T-helper 17 cell (primary cell): ENCODE measurements at regions not wholly inside any gene's neighbourhood (a gene's known extent, or its start where the extent isn't known, plus 50 kb on each side); places are given as distances from the start of the nearest gene placed in this dataset.

Experiments used
- ATAC-seq: fragments of 150-1000 bp; cut with Tn5 transposase; 2 replicates; pipeline ENCODE4 v1.10.0; 2021; ENCODE audit warnings: mild to moderate bottlenecking, moderate library complexity
- DNase-seq, 3 donors: peaks; one replicate each; pipeline versions ENCODE4 v3.0.0 to v3.0.0-alpha.2; 2020 to 2021
- H3K9me3 ChIP-seq: one replicate; pipeline ENCODE4 v1.7.0; 2013; ENCODE audit warnings: low read length, mild to moderate bottlenecking; ENCODE audit not compliant: control insufficient read depth, poor library complexity, severe bottlenecking
- H3K27ac Mint-ChIP-seq: one replicate; pipeline ENCODE4 v1.8.0; 2022; ENCODE audit warnings: mild to moderate bottlenecking, moderate library complexity, mixed read lengths
- H3K27me3 Mint-ChIP-seq: one replicate; pipeline ENCODE4 v1.8.0; 2022; ENCODE audit warnings: mixed read lengths
- H3K36me3 Mint-ChIP-seq: one replicate; pipeline ENCODE4 v1.8.0; 2022; ENCODE audit warnings: low read depth, mixed read lengths
- H3K4me1 Mint-ChIP-seq: one replicate; pipeline ENCODE4 v1.8.0; 2022; ENCODE audit warnings: mild to moderate bottlenecking, mixed read lengths
- H3K4me3 Mint-ChIP-seq: one replicate; pipeline ENCODE4 v1.8.0; 2022; ENCODE audit warnings: mild to moderate bottlenecking, moderate library complexity, mixed read lengths

DNA sequence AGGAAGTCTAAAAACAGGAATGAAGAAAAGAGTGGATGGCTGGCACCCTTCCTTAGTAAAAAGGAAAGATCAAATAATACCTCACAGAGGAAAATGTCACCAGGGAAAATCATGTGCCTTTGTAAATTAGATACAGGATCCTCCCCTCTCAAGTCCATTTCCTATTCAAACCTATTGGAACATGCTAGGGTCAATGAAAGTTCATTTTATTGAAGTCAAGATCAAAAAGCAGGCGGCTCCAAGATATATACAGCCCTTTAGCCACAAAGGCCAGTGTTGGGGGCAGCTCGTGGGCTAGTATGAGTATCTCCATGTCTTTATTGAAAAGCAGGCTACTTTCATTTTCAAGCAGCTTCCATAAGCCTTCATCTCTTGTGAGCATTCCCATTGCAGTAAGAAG, 141.1 kb downstream of the QDPR start:
- peaks cover 23% of the 10 kb centered on the region for H3K27me3 Mint-ChIP-seq
- no peaks in the 10 kb centered on the region for H3K9me3 ChIP-seq
- ATAC-seq (no peak), DNase-seq (no peak)
- no peaks in the 10 kb centered on the region for H3K36me3 Mint-ChIP-seq
- H3K4me3 Mint-ChIP-seq: no peak overlapping the region
- no peaks in the 10 kb centered on the region for H3K4me1 Mint-ChIP-seq
- H3K27ac Mint-ChIP-seq: no peak overlapping the region

DNA sequence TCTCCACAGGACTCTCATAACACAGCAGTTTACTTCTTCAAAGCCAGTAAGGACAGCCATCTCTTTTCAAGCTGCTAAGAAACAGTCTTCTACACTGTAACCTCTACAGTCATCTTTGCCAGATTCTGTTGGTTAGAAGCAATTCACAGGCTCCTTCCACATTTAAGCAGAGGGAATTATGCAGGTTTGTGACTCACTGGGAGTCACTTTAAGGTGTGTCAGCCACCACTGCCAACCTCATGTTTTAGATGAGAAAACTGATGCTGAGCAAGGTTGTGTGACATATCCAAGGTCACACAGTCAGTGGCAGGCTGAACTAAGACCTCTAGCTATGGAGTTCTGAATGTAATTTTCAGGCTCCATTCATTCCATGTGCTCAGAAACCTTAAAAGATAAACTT, 143.5 kb downstream of the QDPR start:
- no peaks in the 10 kb centered on the region for H3K4me1 Mint-ChIP-seq
- DNase-seq (no peak), ATAC-seq (no peak)
- no peak overlapping the region for H3K27ac Mint-ChIP-seq
- no peak overlapping the region for H3K4me3 Mint-ChIP-seq
- H3K27me3 Mint-ChIP-seq: peaks cover 24% of the 10 kb centered on the region
- no peaks in the 10 kb centered on the region for H3K9me3 ChIP-seq
- H3K36me3 Mint-ChIP-seq: no peaks in the 10 kb centered on the region

- Mint-ChIP-seq H3K4me1 (peaks cover 6% of the 10 kb centered on the region), H3K27ac (no peak overlapping the region), H3K4me3 (no peak overlapping the region), H3K36me3 (no peaks in the 10 kb centered on the region), H3K27me3 (peaks cover 16% of the 10 kb centered on the region)
- H3K9me3 ChIP-seq: no peaks in the 10 kb centered on the region
- ATAC-seq (no peak), DNase-seq (no peak)
Observed at GRCh38 chr4:17367201-17367600, 144.7 kb downstream of the QDPR start.

GRCh38 chr4:17366496-17366895, 145.4 kb downstream of the QDPR start:
- ATAC-seq (no peak), DNase-seq (no peak)
- H3K9me3 ChIP-seq: no peaks in the 10 kb centered on the region
- Mint-ChIP-seq H3K27ac (no peak overlapping the region), H3K4me3 (no peak overlapping the region), H3K36me3 (no peaks in the 10 kb centered on the region), H3K4me1 (peaks cover 10% of the 10 kb centered on the region), H3K27me3 (peaks cover 18% of the 10 kb centered on the region)

DNA sequence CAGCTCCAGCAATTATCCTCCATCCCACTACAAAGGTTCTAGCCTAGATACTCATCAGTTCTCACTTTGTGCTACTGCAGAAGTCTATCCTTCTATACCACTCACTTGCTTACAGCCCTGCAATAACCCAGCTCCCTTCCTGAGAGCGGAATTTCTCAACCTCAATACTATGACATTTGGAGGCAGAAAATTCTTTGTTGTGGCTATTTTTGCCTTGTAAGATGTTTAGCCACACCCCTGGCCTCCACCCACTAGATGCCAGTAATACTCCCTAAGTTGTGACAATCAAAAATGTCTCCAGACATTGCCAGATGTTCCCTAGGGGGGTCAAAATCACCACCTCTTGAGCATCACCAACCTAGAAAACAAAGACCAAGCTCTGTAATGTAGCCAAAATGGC, 149.5 kb downstream of the QDPR start:
- no peaks in the 10 kb centered on the region for H3K9me3 ChIP-seq
- Mint-ChIP-seq H3K4me1 (peaks cover 10% of the 10 kb centered on the region), H3K27ac (no peak overlapping the region), H3K36me3 (no peaks in the 10 kb centered on the region), H3K27me3 (peaks cover 14% of the 10 kb centered on the region), H3K4me3 (no peak overlapping the region)
- DNase-seq (no peak), ATAC-seq (no peak)

- ATAC-seq: no peak
- no peak overlapping the region for H3K27ac Mint-ChIP-seq
- H3K27me3 Mint-ChIP-seq: peaks cover 8% of the 10 kb centered on the region
- DNase-seq: no peak
- H3K9me3 ChIP-seq: no peaks in the 10 kb centered on the region
- H3K4me3 Mint-ChIP-seq: no peak overlapping the region
- peaks cover 10% of the 10 kb centered on the region for H3K4me1 Mint-ChIP-seq
- H3K36me3 Mint-ChIP-seq: no peaks in the 10 kb centered on the region
Observed at GRCh38 chr4:17358241-17358640, 153.6 kb downstream of the QDPR start.

- no peak overlapping the region for H3K4me3 Mint-ChIP-seq
- no peaks in the 10 kb centered on the region for H3K9me3 ChIP-seq
- DNase-seq (no peak), ATAC-seq (no peak)
- peaks cover under 1% of the 10 kb centered on the region for H3K4me1 Mint-ChIP-seq
- H3K27ac Mint-ChIP-seq: no peak overlapping the region
- peaks cover under 1% of the 10 kb centered on the region for H3K36me3 Mint-ChIP-seq
- H3K27me3 Mint-ChIP-seq: peaks cover under 1% of the 10 kb centered on the region
Observed at GRCh38 chr4:17356926-17357325, 155.0 kb downstream of the QDPR start.

GRCh38 chr4:17352357-17352756, 159.5 kb downstream of the QDPR start:
- Mint-ChIP-seq H3K36me3 (peaks cover 2% of the 10 kb centered on the region), H3K27ac (no peak overlapping the region), H3K27me3 (no peaks in the 10 kb centered on the region), H3K4me1 (peaks cover 2% of the 10 kb centered on the region), H3K4me3 (no peak overlapping the region)
- no peak for ATAC-seq
- H3K9me3 ChIP-seq: no peaks in the 10 kb centered on the region
- no peak for DNase-seq

GRCh38 chr4:17347445-17347844, 164.4 kb downstream of the QDPR start:
- H3K4me3 Mint-ChIP-seq: no peak overlapping the region
- no peaks in the 10 kb centered on the region for H3K9me3 ChIP-seq
- H3K4me1 Mint-ChIP-seq: peaks cover 3% of the 10 kb centered on the region
- ATAC-seq: peak; percentile 46
- no peak for DNase-seq
- no peak overlapping the region for H3K27ac Mint-ChIP-seq
- H3K27me3 Mint-ChIP-seq: no peaks in the 10 kb centered on the region
- peaks cover 2% of the 10 kb centered on the region for H3K36me3 Mint-ChIP-seq

GRCh38 chr4:17339376-17339775, 172.5 kb downstream of the QDPR start:
- H3K9me3 ChIP-seq: no peaks in the 10 kb centered on the region
- H3K27me3 Mint-ChIP-seq: no peaks in the 10 kb centered on the region
- ATAC-seq (no peak), DNase-seq (no peak)
- no peak overlapping the region for H3K27ac Mint-ChIP-seq
- H3K4me1 Mint-ChIP-seq: peaks cover 23% of the 10 kb centered on the region
- H3K4me3 Mint-ChIP-seq: no peak overlapping the region
- no peaks in the 10 kb centered on the region for H3K36me3 Mint-ChIP-seq

DNA sequence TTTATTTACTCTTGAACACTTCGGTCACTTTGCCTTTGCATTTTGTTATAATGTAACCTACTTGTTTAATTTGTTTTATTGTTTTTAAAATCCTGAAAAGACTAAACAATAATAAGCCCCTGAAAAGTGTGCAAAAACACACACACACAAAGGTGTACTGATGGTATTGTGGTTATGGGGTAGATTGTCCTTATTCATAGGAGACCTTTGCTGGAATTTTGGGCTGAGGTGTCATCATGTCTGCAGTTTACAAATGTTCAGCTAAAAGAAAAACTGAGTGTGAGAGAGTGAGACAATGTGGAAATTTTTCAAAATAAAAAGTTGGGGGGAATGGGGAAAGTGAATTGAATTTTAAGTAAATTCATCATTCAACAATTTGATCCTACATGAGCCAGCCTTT, 174.9 kb downstream of the QDPR start:
- H3K27me3 Mint-ChIP-seq: peaks cover 6% of the 10 kb centered on the region
- peak overlapping the region; percentile 92 for H3K27ac Mint-ChIP-seq
- H3K4me3 Mint-ChIP-seq: peak overlapping the region; percentile 79
- ATAC-seq: peak; percentile 21
- no peaks in the 10 kb centered on the region for H3K9me3 ChIP-seq
- no peak for DNase-seq
- peaks cover 26% of the 10 kb centered on the region for H3K4me1 Mint-ChIP-seq
- H3K36me3 Mint-ChIP-seq: no peaks in the 10 kb centered on the region

GRCh38 chr4:17336524-17336961, 175.3 kb downstream of the QDPR start:
- H3K4me3 Mint-ChIP-seq: peak overlapping the region; percentile 79
- ATAC-seq (peak; percentile 96), DNase-seq (peak; percentile 21 to 54 (median 42))
- H3K36me3 Mint-ChIP-seq: no peaks in the 10 kb centered on the region
- H3K27ac Mint-ChIP-seq: peak overlapping the region; percentile 92
- H3K27me3 Mint-ChIP-seq: peaks cover 6% of the 10 kb centered on the region
- peaks cover 26% of the 10 kb centered on the region for H3K4me1 Mint-ChIP-seq
- no peaks in the 10 kb centered on the region for H3K9me3 ChIP-seq

DNA sequence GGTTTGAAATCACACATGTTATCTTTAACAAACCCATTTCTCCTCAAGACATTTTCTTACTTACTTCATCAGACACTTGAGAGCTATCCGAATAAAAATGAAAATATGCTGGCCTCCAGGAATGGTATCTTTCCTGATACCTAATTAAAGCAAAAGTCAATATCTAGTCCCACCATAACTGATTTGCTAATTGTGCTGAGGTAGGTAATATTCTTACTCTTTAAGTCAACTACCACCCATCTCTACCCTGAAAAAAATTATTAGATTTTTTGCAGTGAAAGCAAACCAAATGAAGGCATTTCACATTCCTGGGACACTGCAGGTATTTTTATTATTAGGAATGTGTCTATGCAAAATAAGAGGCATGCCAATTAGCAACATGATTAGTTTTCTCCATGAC, 175.8 kb downstream of the QDPR start:
- no peak overlapping the region for H3K4me3 Mint-ChIP-seq

DNA sequence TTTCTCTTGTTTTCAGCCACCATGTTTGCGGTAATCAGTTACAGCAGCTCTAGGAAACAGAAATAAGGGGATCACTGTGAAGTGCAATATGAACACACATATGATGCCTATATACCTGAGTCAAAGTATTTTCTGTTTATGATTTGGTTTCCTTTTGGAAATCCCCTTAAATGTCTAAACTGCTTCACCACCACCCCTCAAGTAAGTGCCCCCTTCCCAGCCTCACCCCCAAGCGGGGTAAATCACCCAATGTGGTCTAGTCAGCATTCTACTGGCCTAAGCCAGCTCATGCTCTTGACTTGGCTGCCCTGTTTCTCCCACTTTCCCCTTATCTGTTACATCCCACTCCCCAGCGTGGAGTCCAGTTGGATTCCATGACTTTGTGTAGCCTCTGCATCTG, 176.5 kb downstream of the QDPR start:
- Mint-ChIP-seq H3K27ac (peak overlapping the region; percentile 92), H3K36me3 (no peaks in the 10 kb centered on the region), H3K4me1 (peaks cover 26% of the 10 kb centered on the region), H3K4me3 (no peak overlapping the region), H3K27me3 (peaks cover 6% of the 10 kb centered on the region)
- ATAC-seq (no peak), DNase-seq (no peak)
- no peaks in the 10 kb centered on the region for H3K9me3 ChIP-seq

More for the DNA sequence above, 175.8 kb downstream of the QDPR start:
- H3K9me3 ChIP-seq: no peaks in the 10 kb centered on the region
- ATAC-seq (no peak), DNase-seq (no peak)
- H3K27me3 Mint-ChIP-seq: peaks cover 6% of the 10 kb centered on the region
- H3K36me3 Mint-ChIP-seq: no peaks in the 10 kb centered on the region
- peaks cover 26% of the 10 kb centered on the region for H3K4me1 Mint-ChIP-seq
- peak overlapping the region; percentile 92 for H3K27ac Mint-ChIP-seq
